GM15510 (cell line): ENCODE measurements at regions not wholly inside any gene's neighbourhood (a gene's known extent, or its start where the extent isn't known, plus 50 kb on each side); places are given as distances from the start of the nearest gene placed in this dataset.

Experiments used
- POLR2A ChIP-seq: IDR thresholded peaks from 3 replicates; pipeline ENCODE4 v1.6.1; 2011; ENCODE audit warnings: borderline replicate concordance; ENCODE audit not compliant: insufficient read length; ENCODE audit errors: extremely low read depth

GRCh38 chr7:155167706-155168365 is 97.7 kb downstream of the HTR5A start:
- no peak for TF ChIP-seq POLR2A

- no peak for TF ChIP-seq POLR2A
Measured at GRCh38 chr7:155168597-155169480, 98.7 kb downstream of the HTR5A start.

- no peak for TF ChIP-seq POLR2A
Measured at GRCh38 chr7:155169498-155170065, 99.5 kb downstream of the HTR5A start.

- no peak for TF ChIP-seq POLR2A
Measured at GRCh38 chr7:155170331-155170730, 100.2 kb downstream of the HTR5A start.

GRCh38 chr7:155172141-155172540 is 102.0 kb downstream of the HTR5A start:
- TF ChIP-seq POLR2A: no peak

- no peak for TF ChIP-seq POLR2A
Measured at GRCh38 chr7:155173905-155174304, 103.8 kb downstream of the HTR5A start.

- TF ChIP-seq POLR2A: no peak
Measured at GRCh38 chr7:155178096-155178495, 108.0 kb downstream of the HTR5A start.

- no peak for TF ChIP-seq POLR2A
Measured at GRCh38 chr7:155181768-155182167, 111.6 kb downstream of the HTR5A start.

GRCh38 chr7:155182406-155182970 is 112.4 kb downstream of the HTR5A start:
- TF ChIP-seq POLR2A: no peak

- TF ChIP-seq POLR2A: no peak
Measured at GRCh38 chr7:155183655-155184054, 113.5 kb downstream of the HTR5A start.

- TF ChIP-seq POLR2A: no peak
Measured at GRCh38 chr7:155184923-155185322, 112.8 kb upstream of the INSIG1 start.

GRCh38 chr7:155187061-155187785 is 110.5 kb upstream of the INSIG1 start:
- TF ChIP-seq POLR2A: no peak

- no peak for TF ChIP-seq POLR2A
Measured at GRCh38 chr7:155188357-155188756, 109.3 kb upstream of the INSIG1 start.

GRCh38 chr7:155188821-155189581 is 108.7 kb upstream of the INSIG1 start:
- TF ChIP-seq POLR2A: no peak
